ENCODE measurements at regions not wholly inside any gene's neighbourhood (a gene's known extent, or its start where the extent isn't known, plus 50 kb on each side); places are given as distances from the start of the nearest gene placed in this dataset.

DNA sequence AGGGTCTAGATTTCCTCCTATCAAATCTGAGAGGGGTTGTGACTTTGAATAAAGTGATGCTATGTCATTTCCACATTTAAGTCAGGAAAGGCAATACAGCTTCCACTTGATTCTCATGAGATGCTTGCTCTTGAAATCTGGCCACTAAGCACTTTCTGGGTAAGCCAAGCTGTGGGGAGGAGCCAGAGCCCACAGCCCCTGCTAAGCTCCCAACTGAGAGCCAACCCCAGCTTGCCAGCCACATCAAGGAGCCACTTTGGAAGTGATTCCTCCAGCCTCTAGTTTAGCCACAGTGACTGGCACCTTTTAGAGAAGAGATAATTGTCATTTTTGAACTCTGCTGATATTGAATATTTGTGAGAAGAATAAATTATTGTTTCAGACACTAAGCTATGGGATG lies 1441.5 kb upstream of the IGFBP7 start:
- no peak for DNase-seq

DNA sequence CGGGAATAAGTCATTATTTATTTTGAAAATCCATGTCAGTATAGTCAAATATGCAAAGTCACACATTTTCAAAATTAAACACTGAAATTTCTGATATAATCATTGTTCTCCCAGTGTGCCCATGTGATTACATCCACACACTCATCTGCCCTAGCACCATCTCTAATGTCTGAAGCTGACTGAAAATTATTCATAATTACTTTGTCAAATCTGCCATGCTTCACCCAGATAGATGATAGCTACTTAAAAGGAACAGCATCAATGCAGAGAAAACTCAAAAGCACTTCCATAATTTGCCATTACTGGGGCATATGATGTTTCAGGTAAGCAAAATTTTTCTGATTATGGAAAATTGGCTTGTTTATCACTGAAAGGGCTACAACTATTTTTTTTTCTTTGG lies 1433.3 kb upstream of the IGFBP7 start:
- no peak for DNase-seq

- DNase-seq, result no peak
Measured at GRCh38 chr4:58541926-58542325, 1431.7 kb upstream of the IGFBP7 start.

- no peak for DNase-seq
Measured at GRCh38 chr4:58522765-58523382, 1412.7 kb upstream of the IGFBP7 start.

GRCh38 chr4:58515226-58515625 lies 1405.0 kb upstream of the IGFBP7 start:
- no peak for DNase-seq

- no peak for DNase-seq
Measured at GRCh38 chr4:58514299-58514698, 1404.1 kb upstream of the IGFBP7 start.

DNA sequence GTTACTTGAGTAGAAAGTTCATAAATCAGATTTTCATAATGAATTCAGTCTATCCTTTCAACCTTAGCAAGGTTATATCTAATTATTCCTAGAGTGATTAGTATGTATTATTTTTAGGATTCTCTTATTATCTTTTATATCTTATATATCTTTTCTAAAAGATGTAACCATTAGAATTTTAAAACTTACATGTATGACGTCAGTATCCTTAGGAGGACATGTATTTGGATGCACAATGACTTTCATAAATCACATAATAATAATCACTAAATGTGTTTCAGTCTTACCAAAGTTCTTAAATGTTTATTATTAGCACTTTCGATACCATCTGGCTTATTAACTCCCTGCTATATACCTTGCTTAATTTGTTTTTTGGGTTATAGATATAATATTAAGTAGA lies 1400.5 kb upstream of the IGFBP7 start:
- DNase-seq, result no peak

DNA sequence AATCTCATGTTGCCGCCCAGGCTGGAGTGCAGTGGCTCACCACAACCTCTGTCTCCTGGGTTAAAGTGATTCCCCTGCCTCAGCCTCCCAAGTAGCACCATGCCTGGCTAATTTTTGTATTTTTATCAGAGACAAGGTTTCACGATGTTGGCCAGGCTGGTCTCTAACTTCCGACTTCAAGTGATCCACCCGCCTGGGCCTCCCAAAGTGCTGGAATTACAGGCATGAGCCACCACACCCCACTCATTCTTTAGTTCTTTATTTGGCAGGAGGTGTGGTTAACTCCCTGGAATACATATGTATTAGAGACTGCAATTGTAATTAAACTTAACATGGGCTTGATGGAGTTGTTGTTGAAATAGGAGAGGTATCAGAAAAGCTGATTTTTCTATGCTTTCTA lies 1396.9 kb upstream of the IGFBP7 start:
- DNase-seq, result no peak

DNA sequence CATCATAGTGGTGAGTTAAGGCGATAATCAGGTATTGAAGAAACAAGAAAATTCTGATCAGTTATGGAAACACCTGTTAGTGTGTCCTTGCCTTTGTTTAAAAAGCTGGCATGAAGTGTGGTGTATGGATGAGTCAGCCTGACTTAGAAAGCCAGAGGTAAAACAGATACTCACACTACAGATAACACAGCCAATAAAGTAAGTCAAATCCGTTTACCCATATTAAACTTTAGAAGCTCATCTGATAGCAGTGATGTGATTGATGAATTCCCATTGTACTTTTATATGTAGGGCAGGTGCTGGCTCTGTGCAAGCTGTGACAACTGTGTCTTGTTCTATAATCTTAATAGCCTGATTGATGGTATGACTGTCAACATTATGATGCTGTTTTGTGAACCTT lies 1392.7 kb upstream of the IGFBP7 start:
- DNase-seq, result no peak

- no peak for DNase-seq
Measured at GRCh38 chr4:58499182-58499581, 1389.0 kb upstream of the IGFBP7 start.

DNA sequence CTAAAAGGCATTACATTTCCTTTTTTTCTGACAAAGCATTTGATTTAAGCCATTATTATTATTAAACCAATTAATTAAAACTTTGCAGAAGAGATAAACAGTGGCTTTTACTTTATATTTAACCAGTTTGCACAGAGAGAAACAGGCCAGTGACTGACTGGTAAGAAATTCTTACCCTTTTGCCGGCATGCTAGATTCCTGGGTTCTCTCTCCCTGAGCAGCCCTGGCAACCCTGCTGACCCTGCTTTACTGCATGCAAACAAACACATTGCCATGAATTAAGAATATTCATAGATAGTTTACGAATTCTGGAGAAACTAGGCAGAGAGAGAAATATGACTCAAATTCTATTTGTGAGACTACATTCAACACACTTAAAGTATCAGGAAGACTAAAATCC lies 1381.4 kb upstream of the IGFBP7 start:
- DNase-seq, result no peak

DNA sequence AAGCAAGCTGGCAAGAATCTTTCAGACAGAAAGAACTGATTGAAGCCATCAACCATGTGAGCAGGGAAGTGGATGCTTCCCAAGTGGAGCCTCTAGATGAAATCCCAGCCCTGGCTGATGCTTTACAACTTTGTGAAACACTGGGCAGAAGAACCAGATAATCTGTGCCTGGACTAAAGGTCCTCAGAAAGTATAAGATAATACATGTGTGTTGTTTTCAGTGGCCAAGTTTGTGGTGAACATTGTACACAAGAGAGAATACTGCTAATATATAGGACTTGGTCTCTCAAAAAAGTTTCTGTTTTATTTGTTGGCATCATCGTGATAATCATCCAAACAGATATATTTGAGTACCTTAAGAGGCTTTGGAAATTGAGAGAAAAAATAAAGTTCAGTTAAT lies 1367.8 kb upstream of the IGFBP7 start:
- DNase-seq, result no peak

- DNase-seq, result no peak
Measured at GRCh38 chr4:58477513-58477912, 1367.3 kb upstream of the IGFBP7 start.

GRCh38 chr4:58475097-58475496 lies 1364.9 kb upstream of the IGFBP7 start:
- DNase-seq, result no peak

- no peak for DNase-seq
Measured at GRCh38 chr4:58465031-58465430, 1354.8 kb upstream of the IGFBP7 start.

- DNase-seq, result no peak
Measured at GRCh38 chr4:58456727-58457384, 1346.7 kb upstream of the IGFBP7 start.

DNA sequence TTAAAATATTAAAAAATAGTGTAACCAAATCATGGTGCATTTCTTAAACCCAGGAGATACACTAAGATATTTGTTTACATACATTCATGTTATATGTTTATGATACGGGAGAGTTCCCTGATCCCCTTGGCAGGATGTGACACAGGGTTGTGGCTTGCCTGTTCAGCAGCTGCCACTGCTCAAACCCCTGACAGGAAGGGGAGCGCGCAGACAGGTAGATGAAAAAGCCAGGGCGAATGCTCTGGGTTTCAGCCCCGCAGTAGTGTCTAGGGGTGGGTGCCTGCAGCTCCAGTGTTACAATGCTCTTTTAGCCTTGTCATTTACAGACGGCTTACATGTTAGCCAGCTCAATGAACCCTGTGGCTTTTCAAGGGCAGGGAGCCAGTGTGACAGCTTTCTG lies 1343.8 kb upstream of the IGFBP7 start:
- DNase-seq, result no peak

GRCh38 chr4:58451707-58452106 lies 1341.5 kb upstream of the IGFBP7 start:
- DNase-seq, result no peak

DNA sequence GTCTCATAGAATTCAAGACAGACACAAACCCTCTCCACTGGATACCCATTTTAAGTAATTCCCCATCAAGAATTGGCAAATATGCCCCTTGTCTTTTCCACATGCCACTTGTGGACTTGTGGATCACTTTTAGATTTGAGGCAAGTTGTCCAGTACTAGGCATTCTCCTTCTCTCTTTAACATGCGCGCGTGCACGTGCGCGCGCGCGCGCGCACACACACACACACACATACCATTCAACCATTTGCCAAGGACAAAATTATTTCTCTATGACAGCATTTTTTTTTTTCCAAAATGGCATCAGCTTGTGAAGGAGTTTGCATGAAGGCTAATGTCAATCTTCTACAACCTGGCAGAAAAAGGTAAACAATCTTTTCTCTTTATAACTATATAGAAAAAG lies 1325.7 kb upstream of the IGFBP7 start:
- DNase-seq, result no peak

DNA sequence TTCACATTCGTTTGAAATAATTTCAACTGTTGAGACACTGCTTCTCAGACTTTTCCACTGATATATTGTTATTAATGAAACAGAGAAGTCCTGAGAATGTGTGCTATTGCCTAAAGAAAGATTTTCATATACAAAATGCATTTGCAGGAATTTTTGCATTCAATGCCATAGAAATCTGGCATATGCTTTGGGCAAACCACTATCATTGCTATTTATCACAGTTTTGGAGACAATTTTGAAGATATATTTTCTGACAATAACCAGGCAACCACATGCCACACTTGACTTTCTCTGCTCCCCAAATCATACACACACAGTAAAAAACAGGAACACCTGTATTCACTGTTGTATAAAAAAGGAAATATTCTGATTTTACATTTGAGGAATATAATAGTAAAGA lies 1303.7 kb upstream of the IGFBP7 start:
- no peak for DNase-seq

DNA sequence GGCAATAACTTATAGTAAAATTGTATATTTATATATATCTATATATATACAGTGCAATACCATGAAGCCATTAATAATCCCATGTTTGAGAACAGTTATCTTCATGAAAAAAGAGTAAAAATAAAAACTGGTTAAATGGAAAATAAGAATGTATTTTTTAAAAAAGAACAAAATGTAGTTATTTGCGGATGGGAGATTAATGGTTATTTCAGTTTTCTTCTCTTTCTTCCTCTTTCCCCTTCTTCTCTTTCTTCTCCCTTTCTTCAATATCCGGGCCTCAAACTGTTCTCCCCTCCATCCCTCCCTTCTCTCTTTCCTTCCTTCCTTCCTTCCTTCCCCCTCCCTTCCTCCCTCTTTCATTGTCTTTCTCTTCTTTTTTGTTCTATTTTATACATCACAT lies 1301.7 kb upstream of the IGFBP7 start:
- no peak for DNase-seq

DNA sequence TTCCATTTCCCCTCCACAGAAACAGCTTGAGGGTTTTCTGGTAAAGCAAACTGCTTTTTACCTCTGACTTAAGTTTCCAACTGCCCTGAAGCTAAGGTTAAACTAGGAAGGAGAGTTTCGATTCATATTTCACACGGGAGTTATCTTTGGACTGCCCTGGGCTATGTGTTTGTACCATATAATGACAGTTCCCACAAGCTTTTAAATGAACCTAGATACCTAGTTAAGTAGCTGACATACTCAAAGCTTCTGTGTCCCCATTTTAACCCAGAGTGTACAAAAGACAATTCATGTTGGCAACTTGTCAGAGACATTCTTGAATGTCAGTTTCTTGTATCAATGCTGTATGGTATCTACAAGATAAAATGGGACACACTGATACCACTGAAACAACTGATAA lies 1296.6 kb upstream of the IGFBP7 start:
- DNase-seq, result no peak

DNA sequence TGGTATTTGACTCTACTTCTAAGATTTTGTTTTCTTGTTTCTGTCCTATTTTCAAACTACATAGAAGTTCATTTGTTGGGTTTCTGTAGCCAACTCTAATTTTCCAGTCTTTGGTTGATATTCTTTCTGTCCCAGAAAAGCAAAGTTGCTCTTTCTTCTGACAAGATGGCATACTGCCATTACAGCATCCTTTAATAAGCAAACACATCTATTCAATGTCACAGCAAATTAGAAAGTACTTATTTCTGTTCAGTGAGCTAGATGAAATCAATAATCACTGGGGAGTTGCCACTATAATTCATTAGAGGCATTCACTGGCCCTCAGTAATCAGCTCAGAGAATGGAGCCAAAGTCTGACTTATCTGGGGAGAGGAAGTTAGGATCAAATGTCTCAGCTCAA lies 1258.0 kb upstream of the IGFBP7 start:
- no peak for DNase-seq

GRCh38 chr4:58360354-58361133 lies 1250.4 kb upstream of the IGFBP7 start:
- DNase-seq, result no peak

Measured in activated naive CD4-positive, alpha-beta T cell (primary cell).